ENCODE measurements at regions not wholly inside any gene's neighbourhood (a gene's known extent, or its start where the extent isn't known, plus 50 kb on each side); places are given as distances from the start of the nearest gene placed in this dataset.

GRCh38 chr10:131812736-131813604 lies 87.8 kb upstream of the PPP2R2D start:
- no peak for DNase-seq (ENCODE audit: low spot score)
- H3K9me3 ChIP-seq (ENCODE audit: low read depth, low read length, poor library complexity, severe bottlenecking), result no peaks in the 10 kb centered on the region
- H3K4me3 ChIP-seq (ENCODE audit: low read depth, low read length, poor library complexity, severe bottlenecking), result no peak overlapping the region
- ChIA-PET POLR2A (ENCODE audit: low non-redundant PET) (no interaction called here), CTCF (interaction anchor here (0.7 kb wide), 1 partner anchor 358 kb away, joined by 4 read pairs; no protein-coding TSS in a partner anchor)
- no peak overlapping the region for H3K27ac ChIP-seq (ENCODE audit: low read depth, low read length, poor library complexity, severe bottlenecking)
- no TSS peak for BruUV-seq (replicated peaks)
- TF ChIP-seq EZH2 (IDR thresholded peaks at IDR 0.05; ENCODE audit: borderline replicate concordance, low read depth, low read length, poor library complexity, severe bottlenecking) (no peak), CTCF (conservative IDR thresholded peaks at IDR 0.05; ENCODE audit: low read depth, low read length) (no peak)
- no peaks in the 10 kb centered on the region for H3K36me3 ChIP-seq (ENCODE audit: insufficient read depth, low read length, poor library complexity, severe bottlenecking)
- intact Hi-C loops (cut with micrococcal nuclease; ENCODE audit: unreplicated experiment), result no loop called here
- no peaks in the 10 kb centered on the region for H3K4me1 ChIP-seq (ENCODE audit: insufficient read depth, low read length, poor library complexity, severe bottlenecking)
- peaks cover 37% of the 10 kb centered on the region for H3K27me3 ChIP-seq (replicated peaks; ENCODE audit: insufficient read depth, low read depth, low read length, poor library complexity)

GRCh38 chr10:131814567-131815265 lies 86.1 kb upstream of the PPP2R2D start:
- POLR2A ChIA-PET (ENCODE audit: low non-redundant PET), result no interaction called here
- no peak for DNase-seq (ENCODE audit: low spot score)
- BruUV-seq (replicated peaks), result no TSS peak
- CTCF ChIA-PET, result no interaction called here
- Histone ChIP-seq H3K27me3 (replicated peaks; ENCODE audit: insufficient read depth, low read depth, low read length, poor library complexity) (peaks cover 54% of the 10 kb centered on the region), H3K36me3 (ENCODE audit: insufficient read depth, low read length, poor library complexity, severe bottlenecking) (no peaks in the 10 kb centered on the region), H3K9me3 (ENCODE audit: low read depth, low read length, poor library complexity, severe bottlenecking) (no peaks in the 10 kb centered on the region), H3K4me3 (ENCODE audit: low read depth, low read length, poor library complexity, severe bottlenecking) (no peak overlapping the region), H3K27ac (ENCODE audit: low read depth, low read length, poor library complexity, severe bottlenecking) (no peak overlapping the region), H3K4me1 (ENCODE audit: insufficient read depth, low read length, poor library complexity, severe bottlenecking) (no peaks in the 10 kb centered on the region)
- no peak for TF ChIP-seq EZH2 (IDR thresholded peaks at IDR 0.05; ENCODE audit: borderline replicate concordance, low read depth, low read length, poor library complexity, severe bottlenecking)
- no peak for TF ChIP-seq CTCF (conservative IDR thresholded peaks at IDR 0.05; ENCODE audit: low read depth, low read length)
- intact Hi-C loops (cut with micrococcal nuclease; ENCODE audit: unreplicated experiment), result no loop called here

GRCh38 chr10:131815266-131816156 lies 85.3 kb upstream of the PPP2R2D start:
- Histone ChIP-seq H3K27ac (ENCODE audit: low read depth, low read length, poor library complexity, severe bottlenecking) (no peak overlapping the region), H3K4me1 (ENCODE audit: insufficient read depth, low read length, poor library complexity, severe bottlenecking) (no peaks in the 10 kb centered on the region), H3K9me3 (ENCODE audit: low read depth, low read length, poor library complexity, severe bottlenecking) (no peaks in the 10 kb centered on the region), H3K27me3 (replicated peaks; ENCODE audit: insufficient read depth, low read depth, low read length, poor library complexity) (peaks cover 49% of the 10 kb centered on the region), H3K4me3 (ENCODE audit: low read depth, low read length, poor library complexity, severe bottlenecking) (no peak overlapping the region), H3K36me3 (ENCODE audit: insufficient read depth, low read length, poor library complexity, severe bottlenecking) (no peaks in the 10 kb centered on the region)
- intact Hi-C loops (cut with micrococcal nuclease; ENCODE audit: unreplicated experiment), result no loop called here
- TF ChIP-seq EZH2 (IDR thresholded peaks at IDR 0.05; ENCODE audit: borderline replicate concordance, low read depth, low read length, poor library complexity, severe bottlenecking) (no peak), CTCF (conservative IDR thresholded peaks at IDR 0.05; ENCODE audit: low read depth, low read length) (no peak)
- no peak for DNase-seq (ENCODE audit: low spot score)
- BruUV-seq (replicated peaks), result no TSS peak
- ChIA-PET CTCF (no interaction called here), POLR2A (ENCODE audit: low non-redundant PET) (no interaction called here)
